ENCODE measurements at regions not wholly inside any gene's neighbourhood (a gene's known extent, or its start where the extent isn't known, plus 50 kb on each side); places are given as distances from the start of the nearest gene placed in this dataset.

- H3K4me3 ChIP-seq (ENCODE audit: low read depth, low read length), result no peak overlapping the region
- TF ChIP-seq CTCF (IDR thresholded peaks at IDR 0.05; ENCODE audit: low read depth, low read length, missing control alignments), result no peak
- DNase-seq (ENCODE audit: low read depth), result no peak
- in situ Hi-C loops (cut with HindIII; ENCODE audit: low sequenced_read_pairs), result no loop called here
Measured at GRCh38 chr5:54733101-54733500, 215.5 kb downstream of the SNX18 start.

GRCh38 chr5:54732108-54732507 is 214.5 kb downstream of the SNX18 start:
- in situ Hi-C loops (cut with HindIII; ENCODE audit: low sequenced_read_pairs), result no loop called here
- TF ChIP-seq CTCF (IDR thresholded peaks at IDR 0.05; ENCODE audit: low read depth, low read length, missing control alignments), result no peak
- DNase-seq (ENCODE audit: low read depth), result no peak
- H3K4me3 ChIP-seq (ENCODE audit: low read depth, low read length), result no peak overlapping the region

- no peak for TF ChIP-seq CTCF (IDR thresholded peaks at IDR 0.05; ENCODE audit: low read depth, low read length, missing control alignments)
- DNase-seq (ENCODE audit: low read depth), result no peak
- H3K4me3 ChIP-seq (ENCODE audit: low read depth, low read length), result no peak overlapping the region
- in situ Hi-C loops (cut with HindIII; ENCODE audit: low sequenced_read_pairs), result no loop called here
Measured at GRCh38 chr5:54728588-54728915, 211.0 kb downstream of the SNX18 start.

GRCh38 chr5:54727874-54728587 is 210.5 kb downstream of the SNX18 start:
- no peak for TF ChIP-seq CTCF (IDR thresholded peaks at IDR 0.05; ENCODE audit: low read depth, low read length, missing control alignments)
- in situ Hi-C loops (cut with HindIII; ENCODE audit: low sequenced_read_pairs), result no loop called here
- DNase-seq (ENCODE audit: low read depth), result no peak
- no peak overlapping the region for H3K4me3 ChIP-seq (ENCODE audit: low read depth, low read length)

GRCh38 chr5:54725391-54726280 is 208.1 kb downstream of the SNX18 start:
- DNase-seq (ENCODE audit: low read depth), result no peak
- in situ Hi-C loops (cut with HindIII; ENCODE audit: low sequenced_read_pairs), result no loop called here
- H3K4me3 ChIP-seq (ENCODE audit: low read depth, low read length), result no peak overlapping the region
- TF ChIP-seq CTCF (IDR thresholded peaks at IDR 0.05; ENCODE audit: low read depth, low read length, missing control alignments), result no peak

- no peak for TF ChIP-seq CTCF (IDR thresholded peaks at IDR 0.05; ENCODE audit: low read depth, low read length, missing control alignments)
- DNase-seq (ENCODE audit: low read depth), result no peak
- no peak overlapping the region for H3K4me3 ChIP-seq (ENCODE audit: low read depth, low read length)
- in situ Hi-C loops (cut with HindIII; ENCODE audit: low sequenced_read_pairs), result no loop called here
Measured at GRCh38 chr5:54722846-54723433, 205.4 kb downstream of the SNX18 start.

Data from astrocyte of the cerebellum (primary cell).